HG03565 (cell line): ENCODE measurements at regions not wholly inside any gene's neighbourhood (a gene's known extent, or its start where the extent isn't known, plus 50 kb on each side); places are given as distances from the start of the nearest gene placed in this dataset.
"Not testable (repeated sequence)": the region's sequence is repeated elsewhere in the genome, so short reads cannot be mapped to it uniquely, and the experiment has no call there.

ENCODE experiments used
- ATAC-seq: cut with Tn5 transposase; IDR thresholded peaks from one replicate; pipeline ENCODE4 v1.9.1; 2021; ENCODE audit warnings: mild to moderate bottlenecking, moderate library complexity; ENCODE audit not compliant: unreplicated experiment

DNA sequence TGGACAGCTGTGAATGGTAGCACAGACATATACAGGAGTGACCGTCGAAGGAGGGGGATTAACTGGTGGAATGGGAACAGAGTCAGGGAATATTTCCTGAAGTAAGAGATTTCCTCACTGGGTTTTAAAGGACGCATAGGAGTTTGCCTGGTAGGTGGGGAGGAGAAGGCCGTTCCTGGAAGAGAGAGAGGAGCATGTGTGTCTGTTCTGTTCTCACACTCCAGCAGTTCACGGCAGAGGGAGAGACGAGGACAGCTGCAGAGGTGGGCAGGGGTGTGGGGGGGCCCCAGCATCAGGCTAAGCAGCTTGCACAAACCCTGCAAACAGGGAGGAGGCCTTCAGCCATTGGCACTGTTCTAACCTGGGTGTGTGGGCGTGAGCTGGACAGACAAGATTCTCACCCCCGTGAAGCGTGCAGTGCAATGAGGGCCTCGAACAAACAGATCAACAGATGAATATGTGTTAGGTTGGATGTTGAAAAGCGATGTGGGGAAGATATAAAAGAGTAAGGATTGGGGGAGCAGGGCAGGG, 85.3 kb upstream of the GSE1 start:
- ATAC-seq: no peak

DNA sequence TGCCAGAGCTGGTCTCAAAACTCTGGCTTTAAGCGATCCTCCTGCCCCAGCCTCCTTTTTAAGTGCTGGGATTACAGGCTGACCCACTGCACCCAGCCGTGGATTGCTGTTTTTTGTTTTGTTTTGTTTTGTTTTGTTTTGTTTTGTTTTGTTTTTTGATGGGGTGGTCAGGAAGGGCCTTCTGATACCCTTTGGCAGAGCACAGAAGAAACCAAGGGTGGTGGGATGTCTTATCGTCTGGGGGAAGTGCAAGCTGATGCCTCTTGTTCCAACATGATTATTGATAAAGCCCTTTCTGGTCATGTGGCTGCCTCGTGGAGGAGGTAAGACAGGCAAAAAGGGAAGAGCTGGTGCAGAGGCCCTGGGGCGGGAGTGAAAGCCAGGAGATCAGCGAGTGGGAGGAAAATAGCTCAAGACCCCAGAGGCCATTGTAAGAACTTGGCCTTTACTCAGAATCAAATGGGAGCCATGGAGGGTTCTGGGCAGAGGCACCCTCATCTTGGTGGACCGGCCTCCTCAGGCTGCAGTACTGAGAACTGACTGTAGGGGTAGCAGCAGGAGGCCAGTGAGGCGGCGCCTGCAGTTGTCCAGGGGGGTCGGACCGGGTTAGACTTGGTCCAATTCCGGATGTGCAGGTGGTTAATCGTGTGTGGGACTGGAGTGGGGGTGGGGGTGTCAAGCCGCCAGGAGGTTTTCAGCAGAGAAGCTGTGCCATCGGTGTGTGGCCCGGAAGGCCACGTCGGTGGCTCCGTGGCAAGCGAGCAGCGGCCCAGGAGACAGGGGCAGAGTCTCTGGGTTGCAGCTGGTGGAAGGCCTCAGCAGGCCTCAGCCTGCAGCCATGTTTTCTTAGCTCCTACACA, 84.4 kb upstream of the GSE1 start:
- ATAC-seq: no peak

DNA sequence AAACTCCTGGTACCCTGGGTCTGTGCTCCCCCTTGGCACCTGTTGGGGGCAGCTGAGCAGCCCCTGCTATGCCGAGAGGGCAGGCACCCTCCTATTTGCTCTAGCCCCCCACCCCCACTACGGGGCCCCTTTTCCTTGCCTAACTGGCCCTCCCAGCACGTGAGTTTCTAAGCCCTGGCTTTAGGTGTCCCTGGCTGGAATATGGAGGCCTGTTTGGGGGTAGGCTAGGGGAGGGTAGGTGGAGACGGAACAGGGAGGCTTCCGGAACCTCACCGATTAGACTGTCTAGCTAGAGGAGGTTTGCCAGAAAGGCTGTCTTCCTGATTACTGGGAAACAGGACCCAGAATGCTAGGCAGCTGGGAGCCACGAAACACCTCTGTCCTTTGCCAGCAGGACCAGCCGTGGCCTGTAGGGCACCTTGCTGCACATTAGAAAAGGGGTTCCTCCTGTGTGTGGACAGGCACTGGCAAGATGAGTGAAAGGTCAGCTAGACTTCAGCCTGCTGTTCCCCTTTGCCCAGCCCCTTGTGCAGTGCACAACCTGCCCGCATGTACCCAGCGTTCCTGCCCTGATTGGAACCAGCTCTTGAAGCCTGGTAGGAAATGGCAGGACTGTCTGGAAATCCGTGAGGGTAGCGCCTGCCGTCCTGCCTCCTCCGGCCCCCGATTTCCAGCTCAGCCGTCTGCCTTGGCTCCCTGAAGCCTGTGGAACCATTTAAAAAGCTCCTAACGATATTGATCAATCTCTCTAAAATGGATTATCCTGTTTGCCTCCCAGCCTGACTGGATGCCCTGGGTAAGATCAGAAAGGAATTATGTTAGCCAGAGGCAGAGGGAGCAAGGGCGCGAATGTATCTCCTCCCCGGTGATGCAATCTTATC, 83.4 kb upstream of the GSE1 start:
- ATAC-seq: no peak

DNA sequence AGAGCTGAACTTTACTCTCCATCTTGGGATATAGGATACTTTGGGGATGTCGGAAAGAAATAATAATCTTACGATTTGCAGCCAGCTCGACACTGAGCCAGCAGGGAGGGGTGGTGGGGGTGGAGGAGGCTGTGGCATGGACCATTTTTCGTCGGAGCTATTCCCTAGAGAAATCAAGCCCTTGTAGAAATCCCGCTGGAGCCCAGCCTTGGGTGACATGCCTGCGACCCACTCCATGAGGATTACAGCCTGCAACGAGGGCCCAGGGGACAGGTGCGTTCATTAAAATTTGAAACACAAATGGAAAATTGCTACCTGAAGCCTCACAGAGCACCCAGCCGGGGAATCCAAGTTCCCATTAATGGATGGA, 82.8 kb upstream of the GSE1 start:
- ATAC-seq: no peak

DNA sequence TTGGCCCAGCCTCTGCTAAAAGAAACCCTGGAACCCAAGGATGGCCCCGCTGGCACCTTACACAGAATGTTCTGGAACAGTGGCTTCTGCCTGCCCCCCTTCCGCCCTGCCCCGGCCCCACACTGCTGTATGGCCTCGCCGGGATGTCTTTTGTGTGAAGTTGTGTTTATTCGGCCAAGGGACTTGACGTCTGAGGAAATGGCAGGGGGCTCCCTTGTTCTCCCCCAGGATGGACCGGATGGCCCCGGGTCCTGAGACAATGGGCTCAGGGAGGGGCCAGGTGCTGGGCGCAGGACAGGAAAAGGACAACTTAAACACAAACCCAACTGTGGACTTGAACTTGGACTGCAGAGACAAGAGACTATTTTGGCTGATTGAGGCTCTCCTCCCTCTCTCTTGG, 81.6 kb upstream of the GSE1 start:
- no peak for ATAC-seq

DNA sequence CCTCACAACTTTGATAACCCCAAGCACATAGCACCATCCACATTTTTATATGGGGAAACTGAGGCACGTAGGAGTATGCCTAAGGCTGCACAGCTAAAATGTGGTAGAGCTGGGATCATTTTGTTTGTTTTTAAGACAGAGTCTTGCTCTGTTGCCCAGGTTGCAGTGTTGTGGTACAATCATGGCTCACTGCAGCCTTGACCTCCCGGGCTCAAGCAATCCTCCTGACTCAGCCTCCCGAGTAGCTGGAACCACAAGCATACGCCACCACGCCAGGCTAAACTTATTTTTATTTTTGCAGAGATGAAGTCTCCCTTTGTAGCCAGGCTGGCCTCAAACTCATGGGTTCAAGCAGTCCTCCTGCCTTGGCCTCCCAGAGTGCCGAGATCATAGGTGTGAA, 81.0 kb upstream of the GSE1 start:
- no peak for ATAC-seq

DNA sequence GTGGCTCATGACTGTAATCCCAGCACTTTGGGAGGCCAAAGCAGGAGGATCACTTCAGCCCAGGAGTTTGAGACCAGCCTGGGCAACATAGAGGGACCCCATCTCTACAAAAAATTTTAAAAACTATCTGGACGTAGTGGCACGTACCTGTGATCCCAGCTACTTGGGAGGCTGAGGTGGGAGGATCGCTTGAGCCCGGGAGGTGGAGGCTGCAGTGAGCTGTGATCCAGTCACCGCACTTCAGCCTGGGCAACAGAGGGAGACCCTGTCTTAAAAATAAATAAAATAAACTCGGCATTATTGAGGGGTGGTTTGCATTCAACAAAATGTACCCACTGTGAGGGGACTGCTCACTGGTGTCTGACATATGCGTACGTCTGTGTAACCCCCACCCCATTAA, 79.5 kb upstream of the GSE1 start:
- ATAC-seq: not testable (repeated sequence)

DNA sequence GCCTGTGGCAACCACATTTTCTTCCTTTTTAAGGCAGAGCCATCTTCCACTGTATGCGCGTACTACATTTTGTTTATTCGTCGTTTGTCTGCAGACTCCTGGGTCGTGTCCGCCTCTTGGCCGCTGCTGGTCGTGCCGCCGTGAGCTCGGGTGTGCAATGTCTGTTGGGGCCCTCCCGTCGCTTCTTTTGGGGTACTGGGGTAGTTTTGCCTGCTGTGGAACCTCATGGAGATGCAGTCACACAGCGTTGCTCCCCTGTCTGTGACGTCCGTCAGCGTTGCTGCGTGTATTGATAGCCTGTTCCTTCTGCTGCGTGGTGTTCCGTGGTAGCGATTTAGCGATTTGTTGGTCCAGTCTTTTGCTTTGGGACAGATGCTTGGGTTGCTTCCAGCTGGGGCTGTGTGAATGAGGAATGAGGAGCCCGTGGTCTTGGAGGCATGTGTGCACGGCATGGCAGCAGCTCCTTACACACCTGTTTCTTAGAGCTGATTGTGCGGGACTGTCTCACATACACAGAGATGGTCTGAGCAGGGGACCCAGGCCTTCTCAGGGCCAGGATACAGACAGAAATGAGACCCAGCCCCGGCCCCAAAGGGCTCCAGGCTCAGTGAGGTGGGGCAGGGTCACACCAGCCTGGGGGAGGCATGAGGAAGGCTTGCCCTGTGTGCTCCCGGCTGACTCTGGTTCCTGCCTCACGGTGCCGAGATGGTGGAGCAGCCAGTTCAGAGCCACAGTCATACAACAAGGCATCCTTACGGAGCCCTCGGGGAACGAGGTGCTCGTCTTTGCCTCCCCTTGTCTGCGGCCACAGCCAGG, 78.4 kb upstream of the GSE1 start:
- no peak for ATAC-seq

DNA sequence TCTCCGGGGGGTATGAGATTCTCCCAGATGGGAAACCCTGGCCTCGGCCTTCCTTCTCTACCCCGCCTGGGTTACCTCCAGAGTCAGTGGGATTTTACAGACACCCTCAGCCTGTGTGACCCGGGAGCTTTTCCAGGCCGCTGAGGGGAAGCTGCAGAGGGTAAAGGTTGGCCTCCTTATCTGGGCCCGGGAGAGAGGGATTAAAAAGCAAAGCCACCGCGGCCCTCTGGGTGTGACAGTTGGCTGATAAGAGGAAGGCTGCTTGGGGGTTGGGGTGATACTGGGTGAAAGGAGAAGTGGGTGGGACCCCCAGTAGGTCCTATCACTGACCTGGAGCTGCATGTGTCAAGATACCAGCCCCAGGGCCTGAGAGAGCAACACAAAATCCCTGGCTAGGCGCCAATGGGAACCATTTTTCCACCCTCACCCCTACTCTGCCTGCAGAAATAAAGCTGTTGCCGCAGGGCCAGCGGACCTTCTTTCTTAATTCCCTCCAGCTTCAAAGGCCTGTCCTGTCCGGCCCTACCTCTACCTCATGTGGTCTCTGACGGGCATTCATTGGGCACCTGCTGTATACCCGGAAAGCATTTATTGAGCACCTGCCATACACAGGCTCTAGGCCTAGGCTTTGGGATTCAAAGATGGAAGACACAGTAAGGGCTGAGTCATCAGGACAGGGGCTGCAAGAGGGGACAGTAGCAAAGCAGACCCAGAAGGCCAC, 77.6 kb upstream of the GSE1 start:
- ATAC-seq: no peak

DNA sequence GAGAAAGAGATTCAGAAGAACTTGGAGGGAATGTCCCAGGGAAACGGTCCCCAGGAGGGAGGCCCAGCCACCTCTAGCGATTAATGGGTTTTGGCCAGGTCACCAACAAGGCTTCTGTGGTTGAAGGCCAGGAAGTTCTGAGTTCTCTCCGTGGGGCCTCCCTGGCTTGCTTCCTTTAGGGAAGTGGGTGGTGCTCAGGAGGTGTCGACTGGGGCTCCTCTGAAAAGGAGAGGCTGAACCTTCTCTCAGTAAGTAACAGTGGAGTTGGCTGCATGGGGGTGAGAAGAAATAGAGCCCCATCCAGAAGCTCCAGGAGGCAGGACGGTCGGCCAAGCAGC, 77.1 kb upstream of the GSE1 start:
- ATAC-seq: no peak

DNA sequence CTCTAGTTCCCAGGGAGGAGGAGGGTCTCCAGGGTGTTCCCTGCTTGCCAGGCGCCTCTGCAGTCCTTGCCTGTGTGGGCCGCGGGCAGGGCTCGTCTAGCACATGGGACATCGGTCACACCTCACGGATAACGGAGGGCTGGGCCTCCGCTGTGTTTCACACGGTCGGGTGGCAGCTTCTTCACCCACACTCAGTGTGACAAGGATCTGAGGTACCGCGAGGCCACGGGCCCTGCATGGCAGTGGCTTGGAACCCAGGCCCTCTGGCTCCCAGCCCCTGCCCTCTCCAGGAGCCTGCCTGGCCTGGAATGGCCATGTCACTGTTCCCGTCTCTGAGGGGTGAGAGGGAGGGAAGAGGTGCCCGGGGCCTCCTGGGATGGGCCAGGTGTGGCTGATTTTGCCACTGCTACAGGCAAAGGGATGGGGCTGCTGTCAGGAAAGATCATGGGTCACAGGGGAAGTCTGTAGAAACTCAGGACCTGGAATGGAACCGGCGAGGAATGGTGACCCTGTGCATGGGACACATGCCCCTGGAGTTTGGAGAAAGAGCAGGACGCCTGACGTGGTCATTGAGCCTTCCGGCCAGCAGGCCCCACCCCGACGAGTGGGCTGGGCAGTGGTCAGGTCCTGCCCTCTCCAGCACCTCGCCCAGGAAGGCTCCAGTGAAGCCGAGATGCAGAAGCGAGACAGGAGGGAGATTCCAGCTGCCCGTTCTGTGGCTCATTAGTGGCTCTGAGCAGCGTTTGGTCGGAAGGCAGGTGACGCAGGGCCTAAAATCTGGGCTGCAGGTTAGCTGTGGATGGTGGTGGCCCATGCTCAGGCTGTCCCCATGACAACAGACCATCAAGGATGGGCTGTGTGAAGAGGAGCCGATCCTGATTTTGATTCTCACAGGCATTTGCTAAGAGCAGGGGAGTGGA, 76.5 kb upstream of the GSE1 start:
- no peak for ATAC-seq

DNA sequence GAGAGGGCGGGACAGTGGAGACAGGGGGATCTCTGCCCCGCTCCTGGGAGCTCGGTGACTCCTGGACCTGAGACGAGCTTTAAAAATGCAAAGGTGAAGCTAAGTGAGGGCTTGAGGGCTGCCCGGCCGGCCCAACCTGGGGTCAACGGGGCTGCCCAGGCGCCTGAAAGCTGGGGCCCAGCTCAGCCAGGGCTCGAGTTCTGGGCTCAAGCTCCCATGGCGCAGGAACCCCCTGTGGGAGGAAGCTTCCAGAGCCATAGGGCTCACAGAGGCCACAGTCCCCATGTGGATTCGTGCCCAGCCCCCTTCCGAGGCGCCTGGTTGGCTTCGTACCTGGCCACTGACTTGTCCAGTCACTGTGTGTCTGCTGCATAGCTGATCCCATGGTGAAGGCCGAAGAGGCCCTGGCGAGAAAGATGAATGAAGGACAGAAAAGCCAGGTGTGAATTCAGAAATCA, 75.8 kb upstream of the GSE1 start:
- ATAC-seq: no peak

DNA sequence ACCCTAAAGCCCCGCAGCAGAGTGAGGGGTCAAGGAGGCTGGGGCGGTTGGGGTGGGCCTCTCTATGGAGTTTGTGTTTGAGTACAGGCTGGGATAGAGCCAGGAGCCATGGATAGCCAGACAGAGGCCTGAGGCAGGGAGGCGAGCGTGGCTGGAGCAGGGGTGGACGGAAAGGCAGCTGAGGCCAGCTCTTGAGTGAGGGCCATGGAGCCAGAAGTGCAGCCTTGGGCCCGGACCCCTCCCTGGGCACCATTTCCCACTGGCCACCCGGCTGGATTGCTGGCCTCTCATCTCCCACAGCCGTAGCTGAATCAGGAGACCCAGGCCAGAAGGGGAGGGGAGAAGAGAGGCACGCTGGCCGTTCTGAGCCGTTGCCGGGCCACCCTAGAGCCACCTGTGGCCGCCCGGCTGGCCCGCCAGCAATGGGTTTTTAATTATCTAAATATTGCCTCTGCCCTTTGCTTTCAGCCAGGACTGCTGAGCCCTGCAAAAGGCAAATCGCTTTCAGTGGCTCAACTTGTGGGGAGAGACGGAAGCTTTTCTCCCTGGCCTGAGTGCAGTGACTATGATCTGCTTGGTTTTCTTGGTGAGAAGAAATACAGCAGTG, 75.2 kb upstream of the GSE1 start:
- no peak for ATAC-seq

DNA sequence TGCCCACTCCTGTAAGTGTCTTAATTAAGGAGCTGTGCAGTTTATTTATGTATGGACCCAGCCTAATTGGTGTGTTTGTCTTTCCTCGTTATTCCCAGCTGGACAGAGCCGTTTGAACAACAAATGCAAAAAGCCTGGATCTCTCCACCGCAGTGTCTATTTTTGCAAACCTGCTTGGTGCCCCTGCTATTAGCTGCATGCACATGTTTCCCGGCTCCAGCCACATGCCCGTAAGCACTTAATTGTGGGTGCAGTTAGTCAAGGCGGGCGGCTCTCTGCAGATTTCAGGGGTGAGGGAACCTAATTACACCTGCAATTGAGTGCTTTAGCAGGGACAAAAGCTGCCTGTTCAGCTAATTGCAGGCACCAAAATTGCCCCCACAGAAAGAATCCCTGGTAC, 74.0 kb upstream of the GSE1 start:
- no peak for ATAC-seq

DNA sequence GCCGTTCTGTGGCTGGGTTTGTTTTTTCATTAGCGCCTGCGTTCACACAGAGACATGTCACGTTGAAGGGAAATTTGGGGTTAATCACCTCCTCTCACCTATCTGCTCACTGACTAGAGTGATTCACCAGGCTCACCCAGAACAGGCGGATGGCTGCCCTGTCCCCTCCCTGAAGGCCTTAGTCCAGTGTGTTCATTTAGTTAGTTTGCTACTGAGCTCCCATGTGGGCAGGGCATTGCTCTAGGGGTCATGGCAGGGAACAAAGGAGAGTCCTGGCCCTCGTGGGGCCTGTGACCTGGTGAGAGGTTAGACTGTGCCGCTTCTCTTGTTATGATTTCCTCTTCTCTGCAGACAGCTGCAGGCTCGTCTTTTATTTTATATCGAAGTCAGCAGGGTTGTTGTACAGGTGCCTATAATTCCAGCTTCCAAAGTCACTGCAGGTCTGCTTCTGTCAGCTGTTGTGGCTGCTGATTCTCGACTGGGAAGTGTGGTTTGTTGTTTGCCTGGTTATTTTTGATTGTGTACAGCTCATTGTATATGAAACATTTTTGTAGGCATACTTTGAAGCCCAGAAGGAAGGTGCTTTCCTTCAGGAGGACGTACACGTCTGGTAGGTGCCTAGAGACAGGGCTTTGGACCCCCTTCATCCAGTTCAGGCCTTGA, 73.4 kb upstream of the GSE1 start:
- no peak for ATAC-seq

DNA sequence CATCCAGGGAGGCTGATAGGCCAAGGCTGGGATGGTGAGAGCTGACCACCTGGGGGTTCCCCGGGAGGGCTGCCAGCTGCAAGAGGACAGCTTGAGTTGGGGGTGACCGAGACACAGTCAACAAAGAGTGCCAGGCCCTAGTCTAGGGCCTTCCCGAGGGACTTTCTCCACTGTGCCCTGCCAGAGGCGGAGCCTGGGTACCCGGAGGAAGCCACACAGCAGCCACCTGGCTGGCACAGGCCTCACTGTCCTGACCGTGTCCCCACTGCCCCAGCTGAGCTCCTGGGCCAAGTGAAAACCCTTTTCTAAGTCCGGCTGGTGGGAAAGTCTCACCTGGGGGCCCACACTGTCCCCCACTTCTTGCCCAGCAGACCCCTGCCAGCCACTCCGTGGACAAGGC, 71.9 kb upstream of the GSE1 start:
- ATAC-seq: no peak

DNA sequence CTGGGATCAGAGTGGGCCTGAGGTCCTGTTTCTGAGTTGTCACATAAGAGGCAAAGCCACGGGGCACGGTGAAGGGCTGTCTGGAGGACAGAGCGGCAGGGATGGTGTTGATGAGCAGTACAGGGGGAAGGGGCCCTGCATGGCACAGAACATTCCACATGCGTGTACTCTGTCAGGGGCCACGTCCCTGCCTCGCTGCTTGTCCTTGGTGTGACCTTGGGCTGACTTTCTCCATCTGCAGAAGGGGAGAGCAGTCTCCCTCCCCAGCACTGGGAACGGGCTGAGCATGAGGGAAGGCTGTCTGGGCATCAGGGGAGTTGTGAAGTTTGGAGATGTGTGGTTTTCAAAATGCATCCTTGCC, 71.5 kb upstream of the GSE1 start:
- ATAC-seq: no peak
